Astrocyte (in vitro differentiated cells and primary cell): ENCODE measurements at regions not wholly inside any gene's neighbourhood (a gene's known extent, or its start where the extent isn't known, plus 50 kb on each side); places are given as distances from the start of the nearest gene placed in this dataset.

Source experiments
- EZH2 ChIP-seq: IDR thresholded peaks from 2 replicates; pipeline ENCODE4 v1.6.1; 2012; ENCODE audit warnings: mild to moderate bottlenecking, low read length, inconsistent platforms; ENCODE audit not compliant: insufficient read depth
- TF ChIP-seq, protein P1 (sequence below): IDR thresholded peaks from 2 replicates; pipeline ENCODE4 v1.5.1; 2011; ENCODE audit warnings: low read depth, mild to moderate bottlenecking, inconsistent platforms, low read length, moderate library complexity; ENCODE audit not compliant: insufficient read depth

DNA sequence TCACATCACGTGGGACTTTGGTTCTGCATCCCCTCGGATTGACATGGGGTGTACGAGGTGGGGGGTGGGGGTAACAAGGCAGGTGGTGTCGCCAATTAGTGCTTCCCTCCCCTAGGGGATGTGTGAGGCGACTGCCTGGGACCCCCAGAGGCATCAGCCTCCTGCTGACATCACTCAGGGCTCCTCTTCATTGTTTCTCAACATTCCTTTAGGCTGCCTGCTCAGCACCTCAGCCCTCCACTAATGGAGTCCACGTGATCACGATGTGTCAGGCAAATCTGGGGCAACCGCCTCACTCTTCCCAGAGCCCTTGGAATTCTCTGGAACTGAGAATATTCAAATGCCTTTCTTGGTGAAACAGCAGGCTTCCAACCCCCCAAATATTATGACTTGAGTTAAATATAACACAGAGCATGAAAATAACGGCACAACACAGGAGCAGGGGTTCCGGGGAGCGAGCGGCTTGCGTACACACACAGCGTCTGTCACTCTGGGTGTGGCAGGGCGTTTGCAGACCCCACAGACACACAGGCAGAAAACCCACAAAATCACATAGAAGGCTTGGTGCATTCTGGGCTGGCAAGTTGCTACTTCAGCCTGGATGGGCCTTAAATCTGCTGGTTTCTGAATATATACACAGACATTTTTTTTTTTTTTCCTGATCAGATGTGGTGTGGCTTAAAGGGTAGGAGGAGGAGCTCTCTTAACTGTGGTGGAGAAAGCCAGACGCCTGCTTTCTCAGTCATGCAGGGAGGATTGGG is 170.1 kb upstream of the CADM1 start:
- TF ChIP-seq, protein P1, sequence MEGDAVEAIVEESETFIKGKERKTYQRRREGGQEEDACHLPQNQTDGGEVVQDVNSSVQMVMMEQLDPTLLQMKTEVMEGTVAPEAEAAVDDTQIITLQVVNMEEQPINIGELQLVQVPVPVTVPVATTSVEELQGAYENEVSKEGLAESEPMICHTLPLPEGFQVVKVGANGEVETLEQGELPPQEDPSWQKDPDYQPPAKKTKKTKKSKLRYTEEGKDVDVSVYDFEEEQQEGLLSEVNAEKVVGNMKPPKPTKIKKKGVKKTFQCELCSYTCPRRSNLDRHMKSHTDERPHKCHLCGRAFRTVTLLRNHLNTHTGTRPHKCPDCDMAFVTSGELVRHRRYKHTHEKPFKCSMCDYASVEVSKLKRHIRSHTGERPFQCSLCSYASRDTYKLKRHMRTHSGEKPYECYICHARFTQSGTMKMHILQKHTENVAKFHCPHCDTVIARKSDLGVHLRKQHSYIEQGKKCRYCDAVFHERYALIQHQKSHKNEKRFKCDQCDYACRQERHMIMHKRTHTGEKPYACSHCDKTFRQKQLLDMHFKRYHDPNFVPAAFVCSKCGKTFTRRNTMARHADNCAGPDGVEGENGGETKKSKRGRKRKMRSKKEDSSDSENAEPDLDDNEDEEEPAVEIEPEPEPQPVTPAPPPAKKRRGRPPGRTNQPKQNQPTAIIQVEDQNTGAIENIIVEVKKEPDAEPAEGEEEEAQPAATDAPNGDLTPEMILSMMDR, result no peak
- TF ChIP-seq EZH2, result no peak
